CD4-positive, alpha-beta T cell treated with Interleukin-4 for 4 hours (primary cell): ENCODE measurements at regions not wholly inside any gene's neighbourhood (a gene's known extent, or its start where the extent isn't known, plus 50 kb on each side); places are given as distances from the start of the nearest gene placed in this dataset.
"Not testable (repeated sequence)": the region's sequence is repeated elsewhere in the genome, so short reads cannot be mapped to it uniquely, and the experiment has no call there.

Experiments
- DNase-seq: peaks from one replicate; pipeline ENCODE4 v3.0.0-alpha.2; 2020

DNA sequence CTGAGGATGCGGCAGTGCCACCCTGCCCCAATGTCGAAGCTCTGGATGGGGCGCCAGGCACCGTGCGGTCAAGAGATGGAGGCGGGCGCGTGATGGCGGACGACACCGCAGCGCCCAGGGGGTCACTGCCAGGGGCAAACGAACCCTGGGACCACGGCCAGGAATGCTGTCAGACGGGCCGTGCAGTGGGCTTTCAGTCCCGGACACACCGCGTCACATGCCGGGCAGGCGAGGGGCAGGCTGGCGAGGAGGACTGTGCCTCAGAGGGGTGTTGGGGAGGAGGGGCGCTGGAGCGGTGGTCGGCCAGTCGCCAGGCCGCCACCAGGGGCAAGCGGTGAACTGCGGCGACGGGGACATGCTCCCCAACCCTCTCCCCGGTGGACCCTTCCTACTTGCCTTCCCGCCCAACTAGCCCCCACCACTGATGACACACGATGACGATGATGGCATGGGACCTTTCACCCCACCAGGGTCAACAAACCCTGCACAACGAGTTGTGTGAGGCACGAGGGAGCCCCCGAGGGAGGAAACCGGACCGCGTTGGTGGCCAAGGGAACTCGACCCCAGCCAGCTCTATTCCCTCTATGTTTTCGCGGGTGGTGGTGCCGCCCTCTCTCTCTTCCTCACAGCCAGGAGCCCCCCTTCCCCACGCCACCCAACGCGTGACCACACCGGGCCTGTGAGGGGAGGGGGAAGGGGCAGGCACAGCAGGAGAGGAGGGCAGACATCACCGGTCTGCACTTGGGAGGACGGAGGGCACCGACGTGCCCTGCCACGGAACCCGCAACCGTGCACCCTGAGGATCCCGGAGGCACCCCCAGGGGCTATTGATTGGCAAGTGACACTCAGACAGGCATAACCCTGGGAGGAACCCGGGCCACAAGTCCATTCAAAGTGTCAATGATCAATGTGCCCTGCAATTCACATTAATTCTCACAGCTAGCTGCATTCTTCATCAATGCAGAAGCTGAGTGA is 1960.9 kb upstream of the DEFB115 start:
- DNase-seq = no peak

DNA sequence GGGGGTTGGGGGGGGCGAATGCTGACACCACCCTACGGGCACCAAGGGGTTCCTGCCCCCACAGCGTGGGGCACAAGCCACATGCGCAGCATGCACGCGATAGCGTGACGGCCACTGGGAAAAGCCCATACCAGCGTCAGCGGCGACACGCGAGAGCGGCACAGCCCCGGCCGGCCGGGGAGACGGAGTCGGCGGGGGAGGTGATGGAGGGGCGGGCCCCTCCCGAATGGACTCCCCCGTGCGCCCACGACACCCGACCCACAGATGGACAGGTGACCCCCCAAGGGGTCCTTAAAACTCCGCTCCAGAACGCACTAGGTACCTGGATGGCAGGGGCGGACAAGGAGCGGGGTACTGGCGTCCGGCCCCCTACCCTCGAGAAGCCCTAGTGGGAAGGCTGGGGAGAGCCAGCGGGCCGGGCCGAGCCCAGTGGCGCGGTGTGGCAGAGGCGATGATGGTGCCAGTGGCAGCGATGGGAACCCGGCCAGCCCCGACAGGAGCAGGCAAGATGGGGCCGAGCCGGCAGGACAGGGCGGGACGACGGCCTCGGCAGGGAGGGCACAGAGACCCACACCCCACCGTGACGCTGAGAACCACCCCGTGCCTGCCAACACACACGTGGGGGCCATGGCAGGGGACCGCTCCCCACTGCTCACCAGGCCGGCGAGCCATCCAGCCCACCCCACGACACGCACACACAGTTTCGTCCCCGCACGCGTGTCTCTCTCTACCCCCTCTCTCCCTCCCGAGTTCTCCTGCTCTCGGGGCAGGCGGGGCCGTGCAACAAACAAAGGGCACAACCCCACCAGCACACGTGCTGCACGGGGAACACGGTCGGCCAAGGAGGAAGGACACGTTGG is 1959.8 kb upstream of the DEFB115 start:
- no peak for DNase-seq

DNA sequence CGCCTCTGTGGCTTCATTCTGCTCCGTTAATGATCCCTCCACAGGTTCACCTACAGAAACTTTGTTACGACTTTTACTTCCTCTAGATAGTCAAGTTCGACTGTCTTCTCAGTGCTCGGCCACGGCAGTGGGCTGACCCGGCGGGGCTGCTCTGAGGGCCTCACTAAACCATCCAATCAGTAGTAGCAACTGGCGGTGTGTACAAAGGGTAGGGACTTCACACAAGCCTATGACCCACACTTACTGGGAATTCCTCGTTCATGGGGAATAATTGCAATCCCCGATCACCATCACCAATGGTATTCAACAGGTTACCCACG is 1959.2 kb upstream of the DEFB115 start:
- no peak for DNase-seq

DNA sequence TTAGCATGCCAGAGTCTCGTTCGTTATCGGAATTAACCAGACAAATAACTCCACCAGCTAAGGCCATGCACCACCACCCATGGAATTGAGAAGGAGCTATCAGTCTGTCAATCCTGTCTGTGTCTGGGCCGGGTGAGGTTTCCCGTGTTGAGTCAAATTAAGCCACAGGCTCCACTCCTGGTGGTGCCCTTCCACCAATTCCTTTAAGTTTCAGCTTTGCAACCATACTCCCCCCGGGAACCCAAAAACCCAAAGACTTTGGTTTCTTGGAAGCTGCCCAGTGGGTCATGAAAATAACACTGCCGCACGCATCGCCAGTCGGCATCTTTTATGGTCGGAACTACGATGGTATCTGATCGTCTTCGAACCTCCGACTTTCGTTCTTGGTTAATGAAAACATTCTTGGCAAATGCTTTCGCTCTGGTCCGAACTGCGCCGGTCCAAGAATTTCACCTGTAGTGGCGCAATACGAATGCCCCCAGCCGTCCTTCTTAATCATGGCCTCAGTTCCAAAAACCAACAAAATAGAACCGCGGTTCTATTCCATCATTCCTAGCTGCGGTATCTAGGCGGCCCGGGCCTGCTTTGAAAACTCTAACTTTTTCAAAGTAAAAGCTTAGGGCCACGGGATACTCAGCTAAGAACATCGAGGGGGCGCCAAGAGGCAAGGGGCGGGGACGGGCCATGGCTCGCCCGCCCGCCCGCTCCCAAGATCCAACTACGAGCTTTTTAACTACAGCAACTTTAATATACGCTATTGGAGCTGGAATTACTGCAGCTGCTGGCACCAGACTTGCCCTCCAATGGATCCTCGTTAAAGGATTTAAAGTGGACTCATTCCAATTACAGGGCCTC is 1958.5 kb upstream of the DEFB115 start:
- DNase-seq = no peak

DNA sequence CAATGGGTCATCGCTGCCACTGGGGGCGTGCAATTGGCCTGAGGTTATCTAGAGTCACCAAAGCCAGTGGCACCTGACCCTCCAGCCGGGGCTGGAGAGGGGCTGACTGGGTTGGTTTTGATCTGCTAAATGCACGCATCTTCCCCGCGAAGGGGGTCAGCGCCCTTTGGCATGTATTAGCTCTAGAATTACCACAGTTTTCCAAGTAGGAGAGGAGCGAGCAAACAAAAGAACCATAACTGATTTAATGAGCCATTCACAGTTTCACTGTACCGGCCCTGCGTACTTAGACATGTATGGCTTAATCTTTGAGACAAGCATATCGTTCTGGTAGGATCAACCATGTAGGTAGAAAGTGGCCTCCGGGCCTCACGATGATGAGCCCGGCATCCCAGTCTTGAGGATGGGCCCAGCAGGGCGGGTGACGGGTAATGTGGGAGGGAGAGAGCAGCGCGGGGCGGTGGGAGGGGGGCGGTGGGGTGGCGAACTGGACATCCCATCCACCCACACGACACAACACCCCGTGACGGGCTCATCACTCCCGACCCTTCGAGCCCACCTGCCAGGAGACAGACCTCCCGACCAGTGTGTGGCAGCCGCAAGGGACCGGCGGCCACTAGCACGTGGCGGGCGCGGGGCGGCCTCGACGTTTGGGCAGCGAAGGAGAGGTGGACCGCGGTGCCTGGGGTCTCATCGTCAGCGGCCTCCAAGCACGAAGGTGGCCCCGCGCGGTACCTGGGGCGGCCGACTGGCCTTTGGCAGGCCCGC is 1957.5 kb upstream of the DEFB115 start:
- DNase-seq = no peak

DNA sequence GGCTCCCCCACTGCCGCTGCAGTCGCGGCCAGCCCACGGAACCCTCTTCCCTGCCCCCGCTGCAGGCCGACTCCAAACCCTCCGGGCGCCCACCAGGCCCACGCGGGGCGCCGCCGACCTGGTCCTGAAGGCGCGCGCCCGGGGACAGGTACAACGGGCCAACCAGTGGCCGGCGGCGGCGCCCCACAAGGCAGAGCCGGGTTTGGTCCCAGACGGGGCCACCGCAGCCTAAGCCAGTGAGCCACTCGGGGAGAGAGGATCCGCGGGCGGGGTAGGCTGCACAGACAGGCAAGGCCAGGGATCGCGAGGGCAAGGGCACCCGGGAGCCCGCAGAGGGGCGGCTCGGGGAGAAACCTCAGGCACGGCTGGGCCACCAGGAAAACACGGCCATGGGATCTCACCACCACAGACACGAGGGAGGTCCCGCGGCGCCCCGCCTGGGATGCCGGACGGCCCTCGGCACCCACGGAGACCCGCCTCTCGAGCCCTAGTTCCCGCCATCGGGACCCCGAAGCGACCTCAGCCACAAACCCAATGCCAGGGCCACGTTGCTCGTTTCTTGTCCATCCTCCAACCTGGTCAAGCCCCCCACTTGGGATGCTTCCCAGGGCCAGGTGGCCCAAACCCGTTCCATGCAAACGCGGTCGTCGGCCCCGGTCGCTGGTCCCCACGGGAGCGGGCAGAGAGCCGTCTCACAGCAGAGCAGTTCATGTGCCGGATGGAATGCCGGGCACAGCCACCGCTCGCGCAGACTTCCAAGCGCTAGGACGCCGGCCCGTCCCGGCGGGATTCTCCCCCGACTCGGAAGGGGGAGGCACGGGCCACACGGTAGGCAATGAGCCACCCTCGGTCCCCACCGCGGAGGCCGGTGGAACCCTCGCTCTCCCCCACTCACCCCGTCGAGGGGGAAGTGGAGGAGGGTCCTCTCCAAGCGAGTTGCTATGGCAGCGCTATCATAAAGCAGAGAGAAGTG is 1956.6 kb upstream of the DEFB115 start:
- DNase-seq = no peak

DNA sequence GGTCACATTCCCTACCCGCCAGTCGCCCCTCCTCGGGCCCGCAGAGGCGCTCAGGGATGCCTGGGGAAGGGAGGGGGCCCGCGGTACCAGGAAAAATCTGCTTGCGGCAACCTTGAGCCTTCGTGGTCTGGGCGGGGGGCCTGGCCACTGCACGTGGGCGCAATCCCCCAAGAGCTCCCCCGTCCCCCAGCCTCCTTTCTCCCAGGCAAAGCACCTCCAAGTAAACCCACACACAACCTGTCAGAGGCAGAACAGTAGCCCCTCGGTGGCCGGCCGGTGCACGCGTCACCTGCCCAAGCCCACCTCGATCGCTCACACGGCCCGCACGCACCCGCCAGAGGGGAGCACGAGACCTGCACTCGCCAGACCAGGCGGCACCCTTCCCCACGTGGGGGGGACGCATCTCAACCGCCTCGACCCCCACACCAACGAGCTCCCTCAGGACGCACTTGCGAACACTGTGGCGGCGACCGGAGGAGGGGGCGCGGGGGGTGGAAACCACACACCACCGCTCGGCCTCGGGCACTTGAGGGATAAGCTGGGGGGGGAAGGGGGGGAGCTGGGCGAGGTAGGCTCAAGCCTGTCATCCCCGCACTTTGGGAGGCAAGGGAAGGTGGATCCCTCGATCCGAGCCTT is 1955.7 kb upstream of the DEFB115 start:
- DNase-seq = no peak

DNA sequence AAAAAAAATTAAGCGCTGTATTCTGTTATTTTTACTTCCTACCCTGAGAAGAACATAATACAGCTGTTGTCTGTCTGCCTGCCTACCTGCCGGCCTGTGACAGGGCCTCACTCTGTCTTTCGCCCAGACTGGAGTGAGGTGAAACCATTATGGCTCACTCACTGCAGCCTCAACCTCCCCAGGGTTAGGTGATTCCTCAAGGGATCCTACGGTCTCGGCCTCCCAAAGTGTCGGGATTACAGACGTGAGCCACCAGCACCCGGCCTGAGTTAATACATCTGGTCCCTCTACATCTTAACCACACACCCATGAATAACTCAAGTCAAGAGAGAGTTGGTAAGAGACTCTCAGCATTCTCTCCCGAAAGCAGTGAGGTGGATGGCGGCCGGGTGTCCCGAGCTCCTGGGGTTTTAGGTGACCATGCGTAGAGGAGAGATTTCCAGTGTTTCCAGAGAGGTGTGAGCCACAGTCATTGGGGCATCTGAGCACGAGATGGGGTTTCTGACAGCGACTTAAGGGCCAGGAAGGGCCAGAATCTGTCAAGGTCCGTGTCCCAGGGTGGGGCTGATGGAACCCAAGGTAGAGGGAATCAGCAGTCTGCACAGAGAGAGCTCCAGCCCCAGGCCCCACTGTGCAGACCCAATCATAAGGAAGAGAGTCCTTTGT is 1954.4 kb upstream of the DEFB115 start:
- no peak for DNase-seq

DNA sequence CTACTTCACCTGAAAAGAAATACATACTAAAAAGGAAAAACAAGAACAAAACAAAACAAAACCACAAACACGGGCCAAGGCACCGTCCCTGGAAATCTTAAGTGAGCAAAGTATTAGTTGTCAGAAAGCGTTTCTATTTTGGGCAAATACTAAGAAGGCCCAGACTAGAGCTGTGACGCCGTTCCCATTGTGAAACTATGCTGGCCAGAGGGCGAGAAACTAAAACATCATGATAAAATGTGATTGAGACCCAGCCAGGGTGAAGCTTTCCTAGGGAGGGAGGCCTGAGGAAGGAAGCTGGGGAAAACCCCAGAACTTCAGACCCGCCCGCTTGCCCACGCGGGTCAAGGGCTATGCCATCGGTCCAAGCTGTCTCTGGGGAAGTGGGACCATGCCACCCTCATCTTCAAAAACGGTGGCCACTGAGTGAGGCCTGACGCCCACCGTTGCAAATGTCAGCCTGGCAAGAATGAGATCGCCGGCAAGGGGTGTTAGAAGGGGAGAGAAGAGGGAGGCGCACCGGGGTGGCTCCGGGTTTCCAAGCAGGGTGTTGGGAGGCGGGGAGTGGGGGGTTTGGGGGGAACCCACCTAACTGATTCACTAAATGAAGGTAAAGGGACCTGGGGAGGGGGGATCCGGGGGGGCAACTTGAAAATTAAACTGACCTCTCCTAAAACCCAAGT is 1950.9 kb upstream of the DEFB115 start:
- peak; percentile 14 for DNase-seq

DNA sequence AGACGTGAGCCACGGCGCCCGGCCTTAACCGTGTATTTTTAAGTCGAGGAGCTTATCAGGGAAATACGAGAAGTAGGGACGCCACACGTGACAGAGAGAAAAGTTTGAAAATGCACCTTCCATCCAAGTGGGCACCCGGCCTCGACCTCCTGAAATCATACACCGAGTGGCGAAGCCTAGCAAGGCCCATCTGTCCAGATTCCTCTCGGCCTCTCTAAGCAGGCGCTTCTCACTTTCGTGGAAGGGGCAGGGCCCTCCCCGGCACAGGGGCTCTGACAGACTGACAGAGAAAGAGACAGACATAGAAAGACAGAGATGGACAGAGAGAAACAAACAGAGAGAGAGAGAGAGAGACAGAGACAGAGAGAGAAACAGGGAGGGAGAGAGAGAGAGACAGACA is 1950.0 kb upstream of the DEFB115 start:
- not testable (repeated sequence) for DNase-seq

DNA sequence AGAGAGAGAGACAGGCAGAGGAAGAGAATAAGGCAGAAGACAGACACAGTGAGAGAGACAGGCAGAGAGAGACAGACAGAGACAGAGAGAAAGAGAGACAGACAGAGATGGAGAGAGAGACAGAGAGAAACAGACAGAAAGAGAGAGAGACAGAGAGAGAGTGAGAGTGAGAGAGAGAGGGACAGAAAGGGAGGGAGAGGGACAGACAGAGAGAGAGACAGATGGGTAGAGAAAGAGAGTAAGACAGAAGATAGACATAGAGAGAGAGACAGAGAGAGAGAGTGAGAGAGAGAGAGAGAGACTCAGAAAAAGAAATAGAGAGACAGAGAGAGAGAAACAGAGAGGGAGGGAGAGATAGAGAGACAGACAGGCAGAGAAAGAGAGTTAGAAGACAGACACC is 1948.5 kb upstream of the DEFB115 start:
- not testable (repeated sequence) for DNase-seq

DNA sequence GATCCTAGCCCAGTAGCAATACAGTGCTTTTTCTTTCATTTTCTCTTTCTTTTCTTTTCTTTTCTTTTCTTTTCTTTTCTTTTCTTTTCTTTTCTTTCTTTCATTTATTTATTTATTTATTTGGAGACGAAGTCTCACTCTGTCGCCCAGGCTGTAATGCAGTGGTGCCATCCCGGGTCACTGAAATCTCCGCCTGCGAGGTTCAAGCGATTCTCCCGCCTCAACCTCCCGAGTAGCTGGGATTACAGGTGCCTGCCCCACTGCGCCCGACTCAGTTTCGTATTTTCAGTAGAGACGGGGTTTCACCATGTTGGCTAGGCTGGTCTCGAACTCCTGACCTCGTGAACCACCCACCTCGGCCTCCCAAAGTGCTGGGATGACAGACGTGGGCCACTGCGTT is 1948.0 kb upstream of the DEFB115 start:
- not testable (repeated sequence) for DNase-seq

DNA sequence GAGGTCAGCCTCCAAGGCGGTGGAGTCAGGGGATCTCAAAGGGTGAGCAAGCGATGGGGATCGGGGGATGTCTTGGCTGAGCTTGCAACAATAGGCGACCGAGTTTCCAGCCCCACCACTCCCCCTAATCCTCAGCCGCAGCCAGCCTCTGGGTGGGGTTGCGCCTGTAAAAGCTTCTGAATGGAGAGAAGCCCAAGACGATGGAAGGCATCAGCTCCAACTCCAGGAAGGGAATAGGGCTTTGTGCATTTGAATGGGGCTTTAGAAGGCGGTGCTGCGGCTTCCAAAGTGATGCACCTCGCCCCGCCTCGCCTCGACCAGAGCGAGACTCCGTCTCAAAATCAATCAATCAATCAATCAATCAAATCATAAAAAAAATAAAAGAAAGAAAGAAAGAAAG is 1946.4 kb upstream of the DEFB115 start:
- DNase-seq = not testable (repeated sequence)

DNA sequence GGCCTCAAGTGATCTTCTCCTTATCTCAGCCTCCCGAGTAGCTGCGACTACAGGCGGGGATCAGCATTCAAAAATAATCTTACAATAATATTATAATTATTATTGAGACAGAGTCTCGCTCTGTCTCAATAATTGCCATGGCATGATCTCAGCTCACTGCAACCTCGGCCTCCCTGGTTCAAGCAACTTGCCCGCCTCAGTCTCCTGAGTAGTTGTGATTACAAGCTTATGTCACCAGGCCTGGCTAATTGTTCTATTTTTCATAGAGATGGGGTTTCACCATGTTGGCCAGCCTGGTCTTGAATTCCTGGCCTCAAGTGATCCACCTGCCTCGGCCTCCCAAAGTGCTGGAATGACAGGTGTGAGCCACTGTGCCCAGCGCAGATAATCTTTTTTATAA is 1944.8 kb upstream of the DEFB115 start:
- DNase-seq = not testable (repeated sequence)

DNA sequence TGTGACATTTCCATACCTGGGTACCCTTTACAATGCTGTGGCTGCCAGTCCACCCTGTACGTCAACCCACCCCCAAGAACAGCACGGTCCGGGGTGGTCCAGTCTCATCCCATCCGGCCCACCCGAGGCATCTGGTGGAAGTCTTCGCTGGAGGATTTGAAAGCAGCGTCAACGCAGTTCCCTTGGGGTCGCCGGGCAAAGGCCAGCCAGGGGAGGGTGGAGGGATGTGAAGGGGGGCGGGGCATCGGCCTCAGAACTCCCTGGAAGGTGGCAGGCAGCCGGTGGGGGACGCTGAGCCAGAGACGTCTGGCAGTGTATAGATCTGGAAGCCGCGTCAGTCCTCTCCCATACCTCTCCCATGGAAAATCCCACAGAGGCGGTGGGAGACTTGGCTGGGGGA is 1944.0 kb upstream of the DEFB115 start:
- DNase-seq = no peak

DNA sequence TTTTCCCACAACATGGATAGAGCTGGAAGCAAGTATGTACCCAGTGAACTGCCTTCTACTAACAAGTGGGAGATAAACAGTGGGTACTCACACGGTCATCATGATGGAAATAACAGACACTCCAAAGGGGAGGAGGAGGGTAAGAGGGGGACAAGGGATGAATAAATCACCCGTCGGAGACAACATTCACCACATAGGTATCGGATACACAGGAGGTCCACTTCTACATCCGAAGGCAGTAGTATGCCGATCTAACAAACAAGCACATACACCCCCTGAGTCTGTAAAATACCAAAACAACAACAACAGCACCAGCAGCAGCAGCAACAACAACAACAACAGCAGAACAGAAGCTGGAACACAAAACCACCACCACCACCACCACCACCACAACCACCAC is 1943.2 kb upstream of the DEFB115 start:
- no peak for DNase-seq

DNA sequence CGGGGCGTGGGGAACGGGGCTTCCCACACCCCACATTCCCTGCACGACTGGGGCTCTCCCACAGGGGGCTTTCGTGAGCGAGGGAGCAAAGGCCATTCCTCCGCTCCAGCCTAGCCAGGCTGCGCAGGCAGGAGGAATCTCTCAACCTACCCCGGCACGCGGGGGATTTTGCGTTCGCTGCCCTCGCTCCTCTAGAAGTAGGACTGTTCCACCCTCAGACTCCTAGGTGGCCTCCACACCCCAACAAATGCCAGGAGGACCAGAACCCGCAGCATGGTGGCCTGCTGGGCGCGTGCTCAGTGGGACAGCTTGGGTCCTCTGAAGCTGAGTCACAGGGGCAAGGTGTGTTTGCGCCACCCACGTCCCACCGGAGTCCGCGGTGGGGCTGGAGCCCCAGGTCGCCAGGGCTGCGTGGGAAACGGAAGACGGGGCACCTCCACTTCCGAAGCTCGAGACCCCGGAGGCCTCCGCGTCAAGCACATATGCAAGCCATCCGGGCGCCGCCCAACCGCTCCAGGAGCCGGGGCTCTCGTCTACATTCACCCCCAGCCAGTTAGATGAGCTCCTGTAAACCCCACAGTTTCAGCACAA is 1938.5 kb upstream of the DEFB115 start:
- DNase-seq = no peak

DNA sequence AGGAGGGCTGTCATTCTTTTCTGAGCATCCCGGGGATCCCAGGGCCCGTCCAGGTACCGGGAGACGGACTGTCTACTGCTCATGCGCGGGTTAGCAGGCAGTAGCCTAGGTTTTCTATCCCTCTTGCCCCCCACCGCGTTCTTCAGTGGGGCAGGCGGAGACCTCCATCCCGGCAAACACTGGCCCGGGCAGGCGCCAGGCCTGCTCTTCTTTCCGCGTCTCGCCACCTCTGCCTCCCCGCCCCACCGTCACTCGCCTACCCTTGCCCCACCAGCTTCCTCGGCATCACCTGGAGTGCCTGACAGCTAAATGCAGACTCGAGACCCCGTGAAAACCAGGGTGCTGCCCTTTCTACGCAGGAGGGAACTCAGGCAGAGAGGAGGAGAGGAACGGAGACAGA is 1937.7 kb upstream of the DEFB115 start:
- DNase-seq = no peak
